A673 (cell line): ENCODE measurements at regions not wholly inside any gene's neighbourhood (a gene's known extent, or its start where the extent isn't known, plus 50 kb on each side); places are given as distances from the start of the nearest gene placed in this dataset.

ENCODE experiments used
- BruUV-seq: library from RNA; stranded (reverse); fragments of 400-500 nt; replicated peaks from 2 replicates; lab custom pipeline; 2021; lab: Mats Ljungman, UMichigan
- CTCF ChIA-PET: fragments of 300-600 bp; sonication (Branson Sonifier 250); formaldehyde crosslinking; loops from one replicate; lab custom pipeline; 2022; ENCODE audit warnings: antibody characterized with exemption; lab: Charles Lee
- POLR2A ChIA-PET: fragments of 300-600 bp; sonication (Branson Sonifier 250); formaldehyde crosslinking; loops from one replicate; lab custom pipeline; 2022; ENCODE audit warnings: antibody characterized with exemption; ENCODE audit not compliant: low non-redundant PET; lab: Charles Lee
- DNase-seq: peaks from one replicate; pipeline ENCODE4 v3.0.0-alpha.2; 2015; ENCODE audit warnings: low spot score
- H3K27ac ChIP-seq: fragments of 200-600 bp; sonication (generic); 2 replicates; pipeline ENCODE4 v1.5.1; 2016; ENCODE audit warnings: mixed run types, low read depth, mild to moderate bottlenecking, mixed read lengths, antibody characterized with exemption, low read length; ENCODE audit not compliant: poor library complexity, severe bottlenecking
- H3K27me3 ChIP-seq: fragments of 200-600 bp; sonication (generic); replicated peaks from 2 replicates; pipeline ENCODE4 v1.6.1; 2017; ENCODE audit warnings: mixed run types, low read depth, mild to moderate bottlenecking, mixed read lengths, antibody characterized with exemption, low read length; ENCODE audit not compliant: insufficient read depth, poor library complexity
- H3K36me3 ChIP-seq: fragments of 200-600 bp; sonication (generic); 2 replicates; pipeline ENCODE4 v1.6.1; 2016; ENCODE audit warnings: mixed run types, mild to moderate bottlenecking, mixed read lengths, antibody characterized with exemption, low read length; ENCODE audit not compliant: insufficient read depth, poor library complexity, severe bottlenecking
- H3K4me1 ChIP-seq: fragments of 200-600 bp; sonication (generic); 2 replicates; pipeline ENCODE4 v1.6.1; 2017; ENCODE audit warnings: mixed run types, mild to moderate bottlenecking, mixed read lengths, antibody characterized with exemption, low read length; ENCODE audit not compliant: insufficient read depth, poor library complexity, severe bottlenecking
- H3K4me3 ChIP-seq: fragments of 200-600 bp; sonication (generic); 2 replicates; pipeline ENCODE4 v1.5.1; 2016; ENCODE audit warnings: low read depth, mixed run types, mild to moderate bottlenecking, mixed read lengths, low read length; ENCODE audit not compliant: poor library complexity, severe bottlenecking
- H3K9me3 ChIP-seq: fragments of 200-600 bp; sonication (generic); 2 replicates; pipeline ENCODE4 v1.6.1; 2016; ENCODE audit warnings: mixed run types, low read depth, mild to moderate bottlenecking, mixed read lengths, antibody characterized with exemption, low read length; ENCODE audit not compliant: poor library complexity, severe bottlenecking
- EZH2 ChIP-seq: fragments of 200-600 bp; sonication (generic); IDR thresholded peaks from 2 replicates; pipeline ENCODE4 v1.6.1; 2017; ENCODE audit warnings: borderline replicate concordance, low read depth, mild to moderate bottlenecking, mixed read lengths, antibody characterized with exemption, low read length; ENCODE audit not compliant: poor library complexity, severe bottlenecking
- intact Hi-C: fragments of 100-400 bp; cut with micrococcal nuclease; formaldehyde crosslinking; loops from one replicate; pipeline ENCODE4 v1.10.0; 2022; ENCODE audit not compliant: unreplicated experiment
- TF ChIP-seq, protein P1 (sequence below): fragments of 300-800, 200-600 bp; sonication (generic); conservative IDR thresholded peaks from 2 replicates; pipeline ENCODE4 v1.5.1; 2017; ENCODE audit warnings: low read depth, mild to moderate bottlenecking, antibody characterized with exemption, low read length, moderate library complexity, mixed read lengths

DNA sequence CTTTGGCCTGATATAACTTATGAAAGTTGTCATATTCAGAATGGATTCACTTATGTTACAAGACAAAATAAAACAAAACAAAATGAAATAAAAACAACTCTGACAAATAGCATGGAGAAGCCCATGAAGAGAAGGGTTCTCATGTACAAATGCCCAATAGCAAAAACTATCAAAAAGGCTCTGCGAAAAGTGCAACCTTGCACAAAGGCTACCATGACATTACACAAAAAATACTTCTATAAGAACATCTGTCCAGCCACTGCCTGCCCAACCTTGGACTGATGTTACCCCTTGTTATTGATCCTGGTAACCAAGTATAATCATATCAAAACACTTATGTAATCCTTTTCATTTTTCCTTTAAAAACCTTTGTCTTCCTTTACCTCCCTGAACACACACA is 213.0 kb downstream of the ATP23 start:
- H3K27me3 ChIP-seq = no peaks in the 10 kb centered on the region
- no peak overlapping the region for H3K4me3 ChIP-seq
- H3K27ac ChIP-seq = no peak overlapping the region
- H3K4me1 ChIP-seq = no peaks in the 10 kb centered on the region
- no peak for DNase-seq
- intact Hi-C loops = no loop called here
- POLR2A ChIA-PET = no interaction called here
- CTCF ChIA-PET = no interaction called here
- no peaks in the 10 kb centered on the region for H3K36me3 ChIP-seq
- H3K9me3 ChIP-seq = no peaks in the 10 kb centered on the region
- BruUV-seq = no TSS peak
- TF ChIP-seq, protein P1, sequence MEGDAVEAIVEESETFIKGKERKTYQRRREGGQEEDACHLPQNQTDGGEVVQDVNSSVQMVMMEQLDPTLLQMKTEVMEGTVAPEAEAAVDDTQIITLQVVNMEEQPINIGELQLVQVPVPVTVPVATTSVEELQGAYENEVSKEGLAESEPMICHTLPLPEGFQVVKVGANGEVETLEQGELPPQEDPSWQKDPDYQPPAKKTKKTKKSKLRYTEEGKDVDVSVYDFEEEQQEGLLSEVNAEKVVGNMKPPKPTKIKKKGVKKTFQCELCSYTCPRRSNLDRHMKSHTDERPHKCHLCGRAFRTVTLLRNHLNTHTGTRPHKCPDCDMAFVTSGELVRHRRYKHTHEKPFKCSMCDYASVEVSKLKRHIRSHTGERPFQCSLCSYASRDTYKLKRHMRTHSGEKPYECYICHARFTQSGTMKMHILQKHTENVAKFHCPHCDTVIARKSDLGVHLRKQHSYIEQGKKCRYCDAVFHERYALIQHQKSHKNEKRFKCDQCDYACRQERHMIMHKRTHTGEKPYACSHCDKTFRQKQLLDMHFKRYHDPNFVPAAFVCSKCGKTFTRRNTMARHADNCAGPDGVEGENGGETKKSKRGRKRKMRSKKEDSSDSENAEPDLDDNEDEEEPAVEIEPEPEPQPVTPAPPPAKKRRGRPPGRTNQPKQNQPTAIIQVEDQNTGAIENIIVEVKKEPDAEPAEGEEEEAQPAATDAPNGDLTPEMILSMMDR = no peak
- TF ChIP-seq EZH2 = no peak

GRCh38 chr12:58156697-58157096 is 215.3 kb downstream of the ATP23 start:
- TF ChIP-seq EZH2 = no peak
- TF ChIP-seq, protein P1 = no peak
- Histone ChIP-seq H3K4me1 (no peaks in the 10 kb centered on the region), H3K36me3 (no peaks in the 10 kb centered on the region), H3K4me3 (no peak overlapping the region), H3K9me3 (no peaks in the 10 kb centered on the region), H3K27me3 (no peaks in the 10 kb centered on the region), H3K27ac (no peak overlapping the region)
- no peak for DNase-seq
- ChIA-PET POLR2A (no interaction called here), CTCF (no interaction called here)
- intact Hi-C loops = no loop called here
- no TSS peak for BruUV-seq

DNA sequence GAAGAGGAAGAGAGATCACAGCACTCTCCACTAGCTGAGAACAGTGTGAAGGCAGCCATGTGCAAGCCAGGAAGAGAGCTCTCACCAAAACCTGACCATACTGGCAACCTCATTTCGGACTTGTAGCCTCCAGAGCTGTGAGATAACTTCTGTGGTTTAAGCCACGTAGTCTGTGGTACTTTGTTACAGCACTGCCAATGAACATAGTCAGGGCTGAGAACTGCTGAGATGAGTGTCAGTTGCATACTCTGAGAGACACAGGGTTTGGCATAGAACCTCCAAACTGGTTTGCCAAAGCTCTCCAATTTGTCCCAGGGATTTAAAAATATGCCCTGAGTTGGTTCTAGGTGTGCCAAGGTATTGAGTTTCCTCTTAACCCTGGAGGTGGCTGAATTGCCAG is 218.6 kb downstream of the ATP23 start:
- no peaks in the 10 kb centered on the region for H3K36me3 ChIP-seq
- no peaks in the 10 kb centered on the region for H3K4me1 ChIP-seq
- no peaks in the 10 kb centered on the region for H3K27me3 ChIP-seq
- no peaks in the 10 kb centered on the region for H3K9me3 ChIP-seq
- ChIA-PET POLR2A (no interaction called here), CTCF (no interaction called here)
- no peak overlapping the region for H3K27ac ChIP-seq
- no TSS peak for BruUV-seq
- DNase-seq = no peak
- TF ChIP-seq, protein P1 = no peak
- TF ChIP-seq EZH2 = no peak
- intact Hi-C loops = no loop called here
- H3K4me3 ChIP-seq = no peak overlapping the region
